AG04450 (cell line): ENCODE measurements at regions not wholly inside any gene's neighbourhood (a gene's known extent, or its start where the extent isn't known, plus 50 kb on each side); places are given as distances from the start of the nearest gene placed in this dataset.

ENCODE experiments used
- CTCF ChIA-PET: fragments of 300-600, 350-600 bp; formaldehyde crosslinking; extraction: SDS; loops from one replicate; lab custom pipeline; 2022; ENCODE audit warnings: antibody characterized with exemption, inconsistent platforms; lab: Charles Lee
- POLR2A ChIA-PET: fragments of 350-600 bp; formaldehyde crosslinking; extraction: SDS; loops from one replicate; lab custom pipeline; 2021; ENCODE audit warnings: antibody characterized with exemption, inconsistent platforms; lab: Yijun Ruan, JAX
- DNase-seq: peaks from one replicate; pipeline ENCODE4 v3.0.0-alpha.2; 2011; ENCODE audit warnings: low read depth, low spot score
- H3K27ac ChIP-seq: one replicate; pipeline ENCODE4 v1.5.1; 2012; ENCODE audit warnings: low read depth, low read length, control low read depth
- H3K27me3 ChIP-seq: one replicate; pipeline ENCODE4 v1.6.0; 2012; ENCODE audit warnings: low read length; ENCODE audit not compliant: control insufficient read depth, insufficient read depth
- H3K4me3 ChIP-seq: 2 replicates; pipeline ENCODE4 v1.5.1; 2011; ENCODE audit warnings: mild to moderate bottlenecking, low read depth, low read length, control low read depth
- H3K9me3 ChIP-seq: 2 replicates; pipeline ENCODE4 v1.5.1; 2012; ENCODE audit warnings: low read length; ENCODE audit not compliant: control insufficient read depth, insufficient read depth
- CTCF ChIP-seq: IDR thresholded peaks from 2 replicates; pipeline ENCODE4 v1.5.1; 2011; ENCODE audit warnings: low read depth, low read length, control low read depth, inconsistent platforms

GRCh38 chr2:204249437-204249836, 295.8 kb upstream of the PARD3B start:
- Histone ChIP-seq H3K9me3 (no peaks in the 10 kb centered on the region), H3K27ac (no peak overlapping the region), H3K27me3 (peaks cover 9% of the 10 kb centered on the region), H3K4me3 (no peak overlapping the region)
- no peak for TF ChIP-seq CTCF
- POLR2A ChIA-PET = no interaction called here
- no peak for DNase-seq
- CTCF ChIA-PET = interaction anchor here (1.5 kb wide), 1 partner anchor 11 kb away, joined by 9 read pairs; no protein-coding TSS in a partner anchor

DNA sequence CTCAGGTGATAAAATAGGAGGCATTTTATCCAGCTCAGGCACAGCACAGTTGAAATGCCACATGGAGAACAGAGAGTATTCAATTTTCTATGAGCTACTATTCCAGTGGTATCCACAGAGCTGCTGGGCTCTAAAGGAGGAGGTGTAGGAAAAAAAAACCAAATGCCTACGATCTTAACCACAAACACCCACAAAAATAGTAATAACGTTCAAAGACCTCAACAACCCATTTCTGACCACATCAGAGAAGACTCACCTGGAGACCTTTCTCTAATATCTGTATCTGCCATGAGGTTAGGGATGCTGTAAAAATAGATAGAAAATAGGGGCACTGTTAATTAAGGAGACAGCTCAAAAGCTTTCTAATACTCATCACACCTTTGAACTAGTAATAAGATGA, 294.6 kb upstream of the PARD3B start:
- no peak for TF ChIP-seq CTCF
- ChIA-PET POLR2A (no interaction called here), CTCF (interaction anchor here (0.5 to 1.5 kb wide), 3 partner anchors 10 to 442 kb away, joined by 3 to 9 read pairs (median 4); no protein-coding TSS in a partner anchor)
- Histone ChIP-seq H3K27me3 (peaks cover 9% of the 10 kb centered on the region), H3K27ac (no peak overlapping the region), H3K4me3 (no peak overlapping the region), H3K9me3 (no peaks in the 10 kb centered on the region)
- no peak for DNase-seq

GRCh38 chr2:204251158-204251997, 293.9 kb upstream of the PARD3B start:
- ChIA-PET CTCF (interaction anchor here (0.5 to 1.5 kb wide), 4 partner anchors 8 to 441 kb away, joined by 3 to 4 read pairs (median 3); no protein-coding TSS in a partner anchor), POLR2A (no interaction called here)
- Histone ChIP-seq H3K9me3 (no peaks in the 10 kb centered on the region), H3K27ac (no peak overlapping the region), H3K4me3 (no peak overlapping the region), H3K27me3 (peaks cover 9% of the 10 kb centered on the region)
- DNase-seq = no peak
- no peak for TF ChIP-seq CTCF

- Histone ChIP-seq H3K9me3 (no peaks in the 10 kb centered on the region), H3K27ac (no peak overlapping the region), H3K4me3 (no peak overlapping the region), H3K27me3 (peaks cover 9% of the 10 kb centered on the region)
- DNase-seq = no peak
- ChIA-PET POLR2A (no interaction called here), CTCF (interaction anchor here (0.9 to 1.5 kb wide), 3 partner anchors 8 to 440 kb away, joined by 3 to 4 read pairs (median 3); no protein-coding TSS in a partner anchor)
- TF ChIP-seq CTCF = no peak
Measured at GRCh38 chr2:204251998-204252376, 293.3 kb upstream of the PARD3B start.

DNA sequence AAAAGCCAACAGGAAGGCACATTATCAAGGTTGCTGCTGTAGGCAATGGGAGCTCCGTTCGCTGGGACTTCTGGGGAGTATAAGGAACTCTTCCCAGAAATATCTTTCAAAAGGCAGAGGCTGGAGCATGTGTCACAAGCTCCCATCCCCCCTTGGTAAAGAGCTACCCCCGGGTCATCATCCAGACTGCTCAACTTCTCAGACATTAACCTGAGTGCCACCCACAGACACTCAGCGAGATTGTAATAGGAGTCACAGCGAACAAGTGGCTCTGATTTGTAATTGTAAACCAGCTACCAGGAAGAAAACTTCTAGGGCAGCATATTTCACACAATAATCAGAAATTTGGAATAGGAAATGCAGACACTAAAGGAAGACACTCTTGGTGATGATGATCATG, 290.2 kb upstream of the PARD3B start:
- ChIA-PET CTCF (interaction anchor here (1.6 kb wide), 1 partner anchor 110 kb away, joined by 4 read pairs; no protein-coding TSS in a partner anchor), POLR2A (no interaction called here)
- no peak for TF ChIP-seq CTCF

More for the DNA sequence above, 290.2 kb upstream of the PARD3B start:
- Histone ChIP-seq H3K27ac (no peak overlapping the region), H3K4me3 (no peak overlapping the region), H3K27me3 (peaks cover 7% of the 10 kb centered on the region), H3K9me3 (no peaks in the 10 kb centered on the region)
- DNase-seq = no peak
